Osteocyte (in vitro differentiated cells): ENCODE measurements at regions not wholly inside any gene's neighbourhood (a gene's known extent, or its start where the extent isn't known, plus 50 kb on each side); places are given as distances from the start of the nearest gene placed in this dataset.

Experiments
- DNase-seq: peaks from one replicate; pipeline ENCODE4 v3.0.0; 2021; ENCODE audit warnings: mixed read lengths; ENCODE audit not compliant: unreplicated experiment; ENCODE audit errors: extremely low spot score
- H3K27ac Mint-ChIP-seq: one replicate; pipeline ENCODE4 v1.8.0; 2021; ENCODE audit warnings: mild to moderate bottlenecking, mixed read lengths; ENCODE audit not compliant: unreplicated experiment
- H3K27me3 Mint-ChIP-seq: one replicate; pipeline ENCODE4 v1.8.0; 2021; ENCODE audit warnings: mixed read lengths; ENCODE audit not compliant: unreplicated experiment
- H3K36me3 Mint-ChIP-seq: one replicate; pipeline ENCODE4 v1.8.0; 2021; ENCODE audit warnings: mixed read lengths; ENCODE audit not compliant: unreplicated experiment
- H3K4me1 Mint-ChIP-seq: one replicate; pipeline ENCODE4 v1.8.0; 2021; ENCODE audit warnings: mixed read lengths; ENCODE audit not compliant: unreplicated experiment
- H3K4me3 Mint-ChIP-seq: one replicate; pipeline ENCODE4 v1.8.0; 2021; ENCODE audit warnings: mild to moderate bottlenecking, moderate library complexity, mixed read lengths; ENCODE audit not compliant: unreplicated experiment
- H3K9me3 Mint-ChIP-seq: one replicate; pipeline ENCODE4 v1.8.0; 2021; ENCODE audit warnings: mixed read lengths; ENCODE audit not compliant: unreplicated experiment
- TF ChIP-seq, protein P1 (sequence below): fragments of 200-600 bp; sonication (generic); IDR thresholded peaks from 2 replicates; pipeline ENCODE4 v1.5.0; 2021; ENCODE audit warnings: antibody characterized with exemption, mild to moderate bottlenecking, moderate library complexity

DNA sequence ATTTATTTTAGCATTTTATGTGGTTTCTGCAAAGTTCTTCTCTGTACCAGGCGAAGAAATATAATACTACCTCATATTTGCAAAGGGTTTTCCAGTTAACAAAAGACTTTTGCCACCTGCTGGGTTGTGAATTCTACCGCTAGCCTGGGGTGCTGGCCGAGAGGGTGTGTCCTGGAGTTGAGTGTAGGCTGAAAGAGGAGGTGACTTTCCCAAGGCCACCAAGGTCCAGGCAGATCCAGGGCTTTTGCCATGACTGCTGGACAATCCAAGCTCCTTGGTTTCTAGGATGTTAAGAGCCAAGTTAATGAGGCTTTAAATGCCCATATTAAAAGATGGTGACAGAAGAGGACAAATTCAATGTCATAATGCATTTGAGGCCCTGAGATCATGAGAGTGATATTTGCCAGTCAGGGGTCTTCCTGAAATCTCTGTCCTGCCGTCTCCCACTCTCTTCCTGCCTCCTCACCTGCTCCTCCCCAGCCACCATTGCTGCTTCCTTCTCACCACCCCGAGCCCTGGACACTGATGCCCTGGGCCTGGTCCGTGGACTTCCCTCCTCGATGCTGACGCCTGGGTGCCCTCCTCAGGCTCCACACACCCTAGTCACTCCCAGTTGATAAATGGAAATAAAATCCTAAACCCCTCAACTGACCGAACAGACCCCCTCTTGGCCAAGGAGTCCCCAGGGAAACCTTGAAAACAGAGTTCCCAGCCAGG is 825.6 kb downstream of the TBC1D22A start:
- H3K4me3 Mint-ChIP-seq, result no peak overlapping the region
- H3K27me3 Mint-ChIP-seq, result no peaks in the 10 kb centered on the region
- H3K36me3 Mint-ChIP-seq, result no peaks in the 10 kb centered on the region
- TF ChIP-seq, protein P1, sequence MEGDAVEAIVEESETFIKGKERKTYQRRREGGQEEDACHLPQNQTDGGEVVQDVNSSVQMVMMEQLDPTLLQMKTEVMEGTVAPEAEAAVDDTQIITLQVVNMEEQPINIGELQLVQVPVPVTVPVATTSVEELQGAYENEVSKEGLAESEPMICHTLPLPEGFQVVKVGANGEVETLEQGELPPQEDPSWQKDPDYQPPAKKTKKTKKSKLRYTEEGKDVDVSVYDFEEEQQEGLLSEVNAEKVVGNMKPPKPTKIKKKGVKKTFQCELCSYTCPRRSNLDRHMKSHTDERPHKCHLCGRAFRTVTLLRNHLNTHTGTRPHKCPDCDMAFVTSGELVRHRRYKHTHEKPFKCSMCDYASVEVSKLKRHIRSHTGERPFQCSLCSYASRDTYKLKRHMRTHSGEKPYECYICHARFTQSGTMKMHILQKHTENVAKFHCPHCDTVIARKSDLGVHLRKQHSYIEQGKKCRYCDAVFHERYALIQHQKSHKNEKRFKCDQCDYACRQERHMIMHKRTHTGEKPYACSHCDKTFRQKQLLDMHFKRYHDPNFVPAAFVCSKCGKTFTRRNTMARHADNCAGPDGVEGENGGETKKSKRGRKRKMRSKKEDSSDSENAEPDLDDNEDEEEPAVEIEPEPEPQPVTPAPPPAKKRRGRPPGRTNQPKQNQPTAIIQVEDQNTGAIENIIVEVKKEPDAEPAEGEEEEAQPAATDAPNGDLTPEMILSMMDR, result no peak
- no peaks in the 10 kb centered on the region for H3K4me1 Mint-ChIP-seq
- peak; percentile 49 for DNase-seq
- H3K9me3 Mint-ChIP-seq, result peaks cover 32% of the 10 kb centered on the region
- H3K27ac Mint-ChIP-seq, result no peak overlapping the region

DNA sequence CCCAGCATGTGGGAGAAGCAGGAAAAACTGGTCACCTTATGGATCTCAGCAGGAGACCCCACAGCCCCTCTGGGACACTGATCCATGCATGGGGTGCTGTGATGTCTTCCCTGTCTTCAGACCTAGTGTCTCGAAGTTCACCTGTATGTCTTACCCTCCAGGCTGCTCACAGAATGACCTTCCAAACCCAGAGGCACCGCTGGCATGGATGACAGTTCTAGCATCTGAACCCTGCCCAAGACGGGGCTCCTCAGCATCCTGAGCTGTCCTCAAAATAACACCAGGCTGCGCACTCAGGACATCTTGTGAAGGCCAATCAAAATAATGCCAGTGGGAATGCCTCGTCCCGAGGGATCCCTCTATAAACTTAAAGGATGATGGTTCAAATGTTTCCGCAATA is 824.9 kb downstream of the TBC1D22A start:
- H3K9me3 Mint-ChIP-seq, result peaks cover 28% of the 10 kb centered on the region

DNA sequence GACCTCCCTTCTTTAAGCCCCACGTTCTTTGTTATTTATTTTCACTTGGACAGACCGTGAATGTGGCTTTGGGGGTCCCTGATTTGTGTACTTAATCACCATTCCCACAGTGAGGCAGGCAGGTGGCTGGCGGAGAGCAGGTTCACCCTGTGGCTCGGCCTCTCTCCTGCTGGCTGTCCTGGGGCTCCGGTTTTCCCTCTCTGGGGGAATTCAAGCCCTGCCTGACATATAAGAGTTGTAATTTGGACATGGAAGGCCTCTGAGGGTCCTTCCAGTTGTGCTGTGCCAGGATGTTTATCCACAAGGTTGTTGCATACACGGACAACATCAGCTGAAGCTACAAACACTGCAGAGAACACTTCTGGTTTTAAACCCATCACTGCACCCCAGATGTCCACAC is 824.5 kb downstream of the TBC1D22A start:
- Mint-ChIP-seq H3K4me3 (no peak overlapping the region), H3K27ac (no peak overlapping the region), H3K9me3 (peaks cover 28% of the 10 kb centered on the region), H3K27me3 (no peaks in the 10 kb centered on the region), H3K4me1 (no peaks in the 10 kb centered on the region), H3K36me3 (no peaks in the 10 kb centered on the region)
- peak; percentile 70 for DNase-seq
- TF ChIP-seq, protein P1, result no peak

More for the DNA sequence above, 824.9 kb downstream of the TBC1D22A start:
- H3K27me3 Mint-ChIP-seq, result no peaks in the 10 kb centered on the region
- no peak overlapping the region for H3K4me3 Mint-ChIP-seq
- TF ChIP-seq, protein P1, result no peak
- H3K36me3 Mint-ChIP-seq, result no peaks in the 10 kb centered on the region
- DNase-seq, result peak; percentile 65
- H3K4me1 Mint-ChIP-seq, result no peaks in the 10 kb centered on the region
- H3K27ac Mint-ChIP-seq, result no peak overlapping the region

DNA sequence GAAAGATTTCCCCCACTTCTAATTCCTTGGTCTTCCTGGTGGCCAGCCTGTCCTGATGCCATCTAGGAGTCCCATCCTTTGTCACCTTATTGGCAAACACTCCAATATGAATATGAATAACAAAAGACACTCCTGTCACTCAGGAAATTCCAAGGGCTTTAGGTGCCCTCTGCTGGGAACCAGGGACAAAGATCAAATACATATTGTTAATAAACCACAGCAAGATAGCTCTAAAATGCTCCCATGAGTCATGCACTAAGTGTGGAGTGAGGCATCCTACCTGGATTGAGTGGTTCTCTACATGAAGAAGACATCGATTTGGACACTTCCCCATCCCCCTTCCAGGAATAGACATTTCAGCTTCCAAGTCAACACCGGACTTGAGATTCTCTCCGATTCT is 823.6 kb downstream of the TBC1D22A start:
- Mint-ChIP-seq H3K4me3 (no peak overlapping the region), H3K4me1 (no peaks in the 10 kb centered on the region), H3K36me3 (no peaks in the 10 kb centered on the region), H3K27ac (no peak overlapping the region), H3K9me3 (peaks cover 29% of the 10 kb centered on the region), H3K27me3 (no peaks in the 10 kb centered on the region)
- TF ChIP-seq, protein P1, result no peak
- DNase-seq, result no peak

DNA sequence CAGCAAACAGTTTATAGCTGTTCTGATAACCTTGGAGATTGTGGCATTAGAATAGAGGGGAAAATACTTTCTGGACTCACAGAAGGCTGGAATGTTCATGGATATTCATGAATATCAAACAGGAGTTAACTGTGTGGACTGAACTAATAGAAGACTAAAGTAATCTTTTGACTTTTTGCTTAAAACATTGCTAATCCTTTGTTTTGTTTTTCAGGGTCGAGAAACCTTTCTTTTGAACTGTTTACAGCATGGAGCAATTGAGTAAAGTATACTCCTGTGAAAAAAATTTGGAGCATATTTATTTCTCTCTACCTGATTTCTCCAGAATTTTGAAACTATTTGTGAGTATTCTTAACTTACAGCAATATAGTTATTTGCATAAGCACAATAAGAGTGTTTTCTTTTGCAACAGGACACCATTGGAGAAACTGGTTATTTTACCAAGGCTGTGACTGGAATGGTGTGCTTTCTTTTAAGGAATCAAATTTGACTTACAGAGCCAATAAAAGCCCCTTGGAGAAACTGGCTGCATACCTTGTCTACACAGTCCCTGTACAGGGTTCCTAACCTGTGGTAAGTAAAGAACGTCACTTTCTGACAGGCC is 821.6 kb downstream of the TBC1D22A start:
- Mint-ChIP-seq H3K4me3 (no peak overlapping the region), H3K4me1 (no peaks in the 10 kb centered on the region), H3K27me3 (no peaks in the 10 kb centered on the region), H3K9me3 (peaks cover 37% of the 10 kb centered on the region), H3K27ac (no peak overlapping the region), H3K36me3 (no peaks in the 10 kb centered on the region)
- TF ChIP-seq, protein P1, result no peak
- DNase-seq, result no peak
